ENCODE measurements at regions not wholly inside any gene's neighbourhood (a gene's known extent, or its start where the extent isn't known, plus 50 kb on each side); places are given as distances from the start of the nearest gene placed in this dataset.
"Not testable (repeated sequence)": the region's sequence is repeated elsewhere in the genome, so short reads cannot be mapped to it uniquely, and the experiment has no call there.

- DNase-seq: no peak
- Histone ChIP-seq H3K27ac (no peak overlapping the region), H3K4me1 (no peaks in the 10 kb centered on the region), H3K4me3 (no peak overlapping the region), H3K9me3 (no peaks in the 10 kb centered on the region), H3K36me3 (no peaks in the 10 kb centered on the region), H3K27me3 (no peaks in the 10 kb centered on the region)
- 71 to 81% methylated on average over 2 of the region's 2 CpGs for whole genome bisulfite sequencing, 2 donors
- intact Hi-C loops (cut with DNase I): no loop called here
- TF ChIP-seq POLR2A (IDR thresholded peaks at IDR 0.05) (no peak), CTCF (IDR thresholded peaks at IDR 0.05) (no peak)
Observed at GRCh38 chr18:1306641-1307040, 402.0 kb downstream of the ADCYAP1 start.

GRCh38 chr18:1308686-1309085 lies 404.0 kb downstream of the ADCYAP1 start:
- Histone ChIP-seq H3K9me3 (no peaks in the 10 kb centered on the region), H3K27me3 (no peaks in the 10 kb centered on the region), H3K4me1 (no peaks in the 10 kb centered on the region), H3K36me3 (no peaks in the 10 kb centered on the region), H3K27ac (no peak overlapping the region), H3K4me3 (no peak overlapping the region)
- intact Hi-C loops (cut with DNase I): no loop called here
- TF ChIP-seq CTCF (IDR thresholded peaks at IDR 0.05): no peak
- TF ChIP-seq POLR2A (IDR thresholded peaks at IDR 0.05): no peak
- 68 to 74% methylated on average over 5 of the region's 5 CpGs for WGBS, 2 donors
- DNase-seq: no peak

- Histone ChIP-seq H3K4me1 (no peaks in the 10 kb centered on the region), H3K36me3 (no peaks in the 10 kb centered on the region), H3K27ac (no peak overlapping the region), H3K4me3 (no peak overlapping the region), H3K27me3 (no peaks in the 10 kb centered on the region), H3K9me3 (no peaks in the 10 kb centered on the region)
- no peak for DNase-seq
- TF ChIP-seq CTCF (IDR thresholded peaks at IDR 0.05) (no peak), POLR2A (IDR thresholded peaks at IDR 0.05) (no peak)
- WGBS, 2 donors: 58 to 61% methylated on average over 2 of the region's 2 CpGs
- intact Hi-C loops (cut with DNase I): no loop called here
Observed at GRCh38 chr18:1311376-1311775, 406.7 kb downstream of the ADCYAP1 start.

GRCh38 chr18:1335345-1335744 lies 430.7 kb downstream of the ADCYAP1 start:
- H3K27ac ChIP-seq; H3K4me3 ChIP-seq; H3K4me1 ChIP-seq; intact Hi-C loops (cut with DNase I); DNase-seq; H3K9me3 ChIP-seq; H3K27me3 ChIP-seq; H3K36me3 ChIP-seq: not testable (repeated sequence)
- WGBS, 2 donors: 77% methylated on average over 6 of the region's 11 CpGs

GRCh38 chr18:1350931-1351450 lies 446.3 kb downstream of the ADCYAP1 start:
- H3K27me3 ChIP-seq: no peaks in the 10 kb centered on the region
- H3K4me1 ChIP-seq: no peaks in the 10 kb centered on the region
- intact Hi-C loops (cut with DNase I): no loop called here
- no peak overlapping the region for H3K4me3 ChIP-seq
- TF ChIP-seq CTCF (IDR thresholded peaks at IDR 0.05) (no peak), POLR2A (IDR thresholded peaks at IDR 0.05) (no peak)
- H3K36me3 ChIP-seq: no peaks in the 10 kb centered on the region
- DNase-seq: no peak
- no peak overlapping the region for H3K27ac ChIP-seq
- H3K9me3 ChIP-seq: no peaks in the 10 kb centered on the region
- 64% methylated on average over 4 of the region's 4 CpGs for WGBS, 2 donors

GRCh38 chr18:1353025-1353424 lies 448.4 kb downstream of the ADCYAP1 start:
- no peaks in the 10 kb centered on the region for H3K36me3 ChIP-seq
- no peak overlapping the region for H3K4me3 ChIP-seq
- H3K27ac ChIP-seq: no peak overlapping the region
- H3K27me3 ChIP-seq: no peaks in the 10 kb centered on the region
- no peak for DNase-seq
- intact Hi-C loops (cut with DNase I): no loop called here
- TF ChIP-seq POLR2A (IDR thresholded peaks at IDR 0.05) (no peak), CTCF (IDR thresholded peaks at IDR 0.05) (no peak)
- H3K4me1 ChIP-seq: no peaks in the 10 kb centered on the region
- no peaks in the 10 kb centered on the region for H3K9me3 ChIP-seq

Data from esophagus squamous epithelium (tissue), 5 donors.